KMS-11 (cell line): ENCODE measurements at regions not wholly inside any gene's neighbourhood (a gene's known extent, or its start where the extent isn't known, plus 50 kb on each side); places are given as distances from the start of the nearest gene placed in this dataset.

Source experiments
- H2AFZ ChIP-seq: fragments of 200-600 bp; sonication (generic); 2 replicates; pipeline ENCODE4 v1.6.1; 2016; ENCODE audit warnings: antibody characterized with exemption, mixed run types, low read depth
- H3K27ac ChIP-seq: fragments of 200-600 bp; sonication (generic); 2 replicates; pipeline ENCODE4 v1.6.1; 2016; ENCODE audit warnings: mild to moderate bottlenecking, mixed run types
- H3K27me3 ChIP-seq: fragments of 200-600 bp; sonication (generic); 2 replicates; pipeline ENCODE4 v1.6.1; 2017; ENCODE audit warnings: mild to moderate bottlenecking, low read depth, mixed run types, moderate library complexity; ENCODE audit not compliant: insufficient read depth
- H3K36me3 ChIP-seq: fragments of 200-600 bp; sonication (generic); 2 replicates; pipeline ENCODE4 v1.6.1; 2017; ENCODE audit warnings: mild to moderate bottlenecking, mixed run types; ENCODE audit not compliant: insufficient read depth
- H3K4me1 ChIP-seq: fragments of 200-600 bp; sonication (generic); 2 replicates; pipeline ENCODE4 v1.6.1; 2016; ENCODE audit warnings: mild to moderate bottlenecking, low read depth, mixed run types; ENCODE audit not compliant: poor library complexity, severe bottlenecking
- H3K4me2 ChIP-seq: fragments of 200-600 bp; sonication (generic); 2 replicates; pipeline ENCODE4 v1.7.0; 2016; ENCODE audit warnings: mild to moderate bottlenecking, mixed run types
- H3K4me3 ChIP-seq: fragments of 200-600 bp; sonication (generic); IDR thresholded peaks from 2 replicates; pipeline ENCODE4 v1.6.1; 2017; ENCODE audit warnings: low read depth, low read length, mixed read lengths; ENCODE audit not compliant: insufficient read depth
- H3K79me2 ChIP-seq: fragments of 200-600 bp; sonication (generic); 2 replicates; pipeline ENCODE4 v1.6.1; 2016; ENCODE audit warnings: low read depth, mixed run types; ENCODE audit not compliant: insufficient read depth
- H3K9ac ChIP-seq: fragments of 200-600 bp; sonication (generic); 2 replicates; pipeline ENCODE4 v1.6.1; 2016; ENCODE audit warnings: mild to moderate bottlenecking, mixed run types
- H4K20me1 ChIP-seq: fragments of 200-600 bp; sonication (generic); 2 replicates; pipeline ENCODE4 v1.6.1; 2016; ENCODE audit warnings: mild to moderate bottlenecking, mixed run types; ENCODE audit not compliant: insufficient read depth
- CTCF ChIP-seq: fragments of 200-600 bp; sonication (generic); conservative IDR thresholded peaks from 2 replicates; pipeline ENCODE4 v1.6.1; 2017; ENCODE audit warnings: low read depth, mild to moderate bottlenecking, antibody characterized with exemption, low read length, moderate library complexity, mixed read lengths

GRCh38 chr10:105656856-105657255 is 1015.8 kb downstream of the SORCS3 start:
- Histone ChIP-seq H3K4me2 (no peak overlapping the region), H3K36me3 (no peaks in the 10 kb centered on the region), H3K9ac (no peak overlapping the region), H3K4me1 (no peaks in the 10 kb centered on the region), H3K79me2 (no peaks in the 10 kb centered on the region), H3K27me3 (no peaks in the 10 kb centered on the region), H3K4me3 (no peak overlapping the region), H4K20me1 (no peaks in the 10 kb centered on the region), H2AFZ (no peak overlapping the region), H3K27ac (no peak overlapping the region)
- TF ChIP-seq CTCF, result no peak

- Histone ChIP-seq H3K4me1 (no peaks in the 10 kb centered on the region), H3K9ac (no peak overlapping the region), H3K4me2 (no peak overlapping the region)
Observed at GRCh38 chr10:105650306-105650705, 1009.2 kb downstream of the SORCS3 start.

GRCh38 chr10:105647354-105647753 is 1006.3 kb downstream of the SORCS3 start:
- H3K27me3 ChIP-seq, result no peaks in the 10 kb centered on the region
- no peak for TF ChIP-seq CTCF

More at GRCh38 chr10:105650306-105650705, 1009.2 kb downstream of the SORCS3 start:
- Histone ChIP-seq H3K27me3 (no peaks in the 10 kb centered on the region), H3K79me2 (no peaks in the 10 kb centered on the region), H3K27ac (no peak overlapping the region), H3K4me3 (no peak overlapping the region), H2AFZ (no peak overlapping the region), H3K36me3 (no peaks in the 10 kb centered on the region), H4K20me1 (no peaks in the 10 kb centered on the region)
- TF ChIP-seq CTCF, result no peak

GRCh38 chr10:105644978-105645377 is 1003.9 kb downstream of the SORCS3 start:
- no peaks in the 10 kb centered on the region for H3K27me3 ChIP-seq
- H3K9ac ChIP-seq, result no peak overlapping the region
- H3K4me3 ChIP-seq, result no peak overlapping the region
- H2AFZ ChIP-seq, result no peak overlapping the region
- H3K4me2 ChIP-seq, result no peak overlapping the region
- no peak overlapping the region for H3K27ac ChIP-seq
- no peaks in the 10 kb centered on the region for H3K79me2 ChIP-seq
- H3K36me3 ChIP-seq, result no peaks in the 10 kb centered on the region
- H3K4me1 ChIP-seq, result no peaks in the 10 kb centered on the region
- no peak for TF ChIP-seq CTCF
- H4K20me1 ChIP-seq, result no peaks in the 10 kb centered on the region

More at GRCh38 chr10:105647354-105647753, 1006.3 kb downstream of the SORCS3 start:
- Histone ChIP-seq H4K20me1 (no peaks in the 10 kb centered on the region), H2AFZ (no peak overlapping the region), H3K79me2 (no peaks in the 10 kb centered on the region), H3K4me1 (no peaks in the 10 kb centered on the region), H3K27ac (no peak overlapping the region), H3K36me3 (no peaks in the 10 kb centered on the region), H3K4me2 (no peak overlapping the region), H3K4me3 (no peak overlapping the region), H3K9ac (no peak overlapping the region)

GRCh38 chr10:105644559-105644958 is 1003.5 kb downstream of the SORCS3 start:
- H3K36me3 ChIP-seq, result no peaks in the 10 kb centered on the region
- H3K27me3 ChIP-seq, result no peaks in the 10 kb centered on the region
- no peak overlapping the region for H3K4me2 ChIP-seq
- no peaks in the 10 kb centered on the region for H3K79me2 ChIP-seq
- no peak for TF ChIP-seq CTCF
- H3K9ac ChIP-seq, result no peak overlapping the region
- H3K4me3 ChIP-seq, result no peak overlapping the region
- H4K20me1 ChIP-seq, result no peaks in the 10 kb centered on the region
- no peak overlapping the region for H3K27ac ChIP-seq
- H3K4me1 ChIP-seq, result no peaks in the 10 kb centered on the region
- no peak overlapping the region for H2AFZ ChIP-seq
